ENCODE measurements at regions not wholly inside any gene's neighbourhood (a gene's known extent, or its start where the extent isn't known, plus 50 kb on each side); places are given as distances from the start of the nearest gene placed in this dataset.

- no peak overlapping the region for H2BK20ac ChIP-seq (ENCODE audit: low read length)
- no peak overlapping the region for H2BK15ac ChIP-seq (ENCODE audit: low read length)
- no peak overlapping the region for H4K5ac ChIP-seq (ENCODE audit: insufficient read length, low read depth, low read length)
- H3K23me2 ChIP-seq (ENCODE audit: low read depth, low read length): no peaks in the 10 kb centered on the region
- H4K91ac ChIP-seq (replicated peaks; ENCODE audit: insufficient read length, low read length): no peak overlapping the region
- no peak overlapping the region for H3K14ac ChIP-seq (ENCODE audit: insufficient read length)
- DNase-seq (ENCODE audit: low read depth in 1 of 2, low spot score in 2 of 2): no peak
- no peak overlapping the region for H4K8ac ChIP-seq (ENCODE audit: extremely low read depth, insufficient read depth, low read length)
- no peak overlapping the region for H3K4ac ChIP-seq (replicated peaks; ENCODE audit: insufficient read length, low read depth, low read length)
- H3K4me2 ChIP-seq (ENCODE audit: insufficient read depth in 1 of 2, low read depth in 2 of 2, low read length in 2 of 2): no peak overlapping the region
- H3K56ac ChIP-seq (replicated peaks; ENCODE audit: insufficient read length, low read depth, low read length): no peak overlapping the region
- H3K9me3 ChIP-seq (ENCODE audit: insufficient read depth in 2 of 2, low read depth in 1 of 2, low read length in 1 of 2): 0 out of 4 replicates have a peak, but pooled peaks cover 3% of the 10 kb centered on the region in 2 experiments
- no peak for TF ChIP-seq BACH1 (IDR thresholded peaks at IDR 0.05; ENCODE audit: low read length)
- TF ChIP-seq NRF1 (IDR thresholded peaks at IDR 0.05; ENCODE audit: low read depth, low read length): no peak
- TF ChIP-seq SIN3A (conservative IDR thresholded peaks at IDR 0.05 in 1 of 2, IDR thresholded peaks at IDR 0.05 in 1 of 2; ENCODE audit: low read depth in 1 of 2, low read length in 2 of 2): no peak
- TF ChIP-seq PHF8 (conservative IDR thresholded peaks at IDR 0.05; ENCODE audit: low read depth, low read length): no peak
- TF ChIP-seq KDM1A (IDR thresholded peaks at IDR 0.05; ENCODE audit: borderline replicate concordance, low read length): no peak
- TF ChIP-seq RBBP5 (IDR thresholded peaks at IDR 0.05; ENCODE audit: borderline replicate concordance, low read depth, low read length): no peak
- H3K27ac ChIP-seq (ENCODE audit: low read depth, low read length): no peak overlapping the region
- no peak overlapping the region for H2BK5ac ChIP-seq (ENCODE audit: low read depth, low read length)
- H2BK12ac ChIP-seq (ENCODE audit: low read depth, low read length): no peak overlapping the region
- H3K79me2 ChIP-seq (ENCODE audit: control insufficient read depth in 1 of 2, insufficient read depth in 2 of 2, low read length in 2 of 2): no peaks in the 10 kb centered on the region
- H3K36me3 ChIP-seq (ENCODE audit: control insufficient read depth in 2 of 4, insufficient read depth in 4 of 4, low read length in 3 of 4): no peaks in the 10 kb centered on the region
- H3K4me1 ChIP-seq (replicated peaks in 1 of 4; ENCODE audit: control insufficient read depth in 3 of 4, insufficient read depth in 4 of 4, low read length in 3 of 4): no peaks in the 10 kb centered on the region
- H3K79me1 ChIP-seq (ENCODE audit: low read depth, low read length): no peaks in the 10 kb centered on the region
- no peaks in the 10 kb centered on the region for H4K20me1 ChIP-seq (replicated peaks in 1 of 2; ENCODE audit: control insufficient read depth in 1 of 2, insufficient read depth in 2 of 2, low read length in 2 of 2)
- WGBS, 2 experiments (ENCODE audit: extremely low coverage in 1 of 2, insufficient coverage in 1 of 2, insufficient read length in 1 of 2, insufficient replicate concordance in 2 of 2, low coverage in 1 of 2, low lambda C conversion rate in 2 of 2, missing lambda C conversion rate in 1 of 2): 78% methylated on average over 1 of the region's 1 CpG; no CpG with 5 or more reads in 1 of the 2 experiments
- H2BK120ac ChIP-seq (replicated peaks; ENCODE audit: low read depth, low read length): no peak overlapping the region
- no peak overlapping the region for H2AK5ac ChIP-seq (ENCODE audit: low read depth, low read length)
- no peak overlapping the region for H3K9ac ChIP-seq (replicated peaks in 1 of 4; ENCODE audit: extremely low read depth in 1 of 4, low read depth in 3 of 4, low read length in 3 of 4)
- H3K27me3 ChIP-seq (replicated peaks in 1 of 4; ENCODE audit: control insufficient read depth in 3 of 4, extremely low read depth in 1 of 4, insufficient read depth in 3 of 4, low read length in 3 of 4): no peaks in the 10 kb centered on the region
- ChIA-PET CTCF (ENCODE audit: partially characterized antibody) (no interaction called here), POLR2A (ENCODE audit: partially characterized antibody) (no interaction called here)
- H2AFZ ChIP-seq (ENCODE audit: low read length): no peak overlapping the region
- H3K18ac ChIP-seq (ENCODE audit: extremely low read depth, low read length): no peak overlapping the region
- H3K4me3 ChIP-seq (ENCODE audit: extremely low read depth in 1 of 4, insufficient read depth in 2 of 4, low read depth in 3 of 4, low read length in 4 of 4): no peak overlapping the region
- H3K23ac ChIP-seq (ENCODE audit: insufficient read length): no peak overlapping the region
- no peak for FAIRE-seq
These were observed 605.5 kb upstream of the FAM98A start for GRCh38 chr2:34204560-34204959.

Data from H1 (cell line).